Motor neuron (in vitro differentiated cells): ENCODE measurements at regions not wholly inside any gene's neighbourhood (a gene's known extent, or its start where the extent isn't known, plus 50 kb on each side); places are given as distances from the start of the nearest gene placed in this dataset.

Experiments
- ATAC-seq, 8 experiments: fragments of 200-7000 bp; cut with Tn5 transposase; replicated peaks in 6 of 8; 2 replicates each; pipeline ENCODE4 v1.8.0; 2021; ENCODE audit warnings: mild to moderate bottlenecking in 8 of 8, moderate library complexity in 8 of 8
- H3K27ac ChIP-seq, 2 donors: fragments of 250-450 bp; sonication (Bioruptor Pico); 2 replicates each; pipeline ENCODE4 v1.9.0; 2021; ENCODE audit warnings: antibody characterized with exemption in 2 of 2, mild to moderate bottlenecking in 2 of 2, moderate library complexity in 1 of 2
- H3K4me1 ChIP-seq, 2 donors: fragments of 250-450 bp; sonication (Bioruptor Pico); replicated peaks in 1 of 2; 2 replicates each; pipeline ENCODE4 v1.6.1; 2021; ENCODE audit warnings: antibody characterized with exemption in 2 of 2, mild to moderate bottlenecking in 2 of 2, moderate library complexity in 1 of 2
- H3K4me3 ChIP-seq, 5 donors: fragments of 250-450 bp; sonication (Bioruptor Pico); 2 replicates each; pipeline ENCODE4 v1.9.0; 2021; ENCODE audit warnings: antibody characterized with exemption in 5 of 5, mild to moderate bottlenecking in 5 of 5, moderate library complexity in 4 of 5
- WGBS, 10 experiments: fragments of 450-650 bp; shearing (Covaris generic); methylation state at CpG; one replicate each; pipeline ENCODE4 v1.0.0; 2022; 5-methylcytosine and 5-hydroxymethylcytosine counted together
- in situ Hi-C, 9 experiments: fragments of 400-800 bp; cut with MboI; loops; one replicate each; pipeline ENCODE4 v1.15.0; 2021; ENCODE audit warnings: low sequenced_read_pairs in 9 of 9, low pct_unique_long_range_greater_than_20kb in 2 of 9; ENCODE audit not compliant: unreplicated experiment in 9 of 9

GRCh38 chr13:59480396-59481259 lies 683.1 kb downstream of the DIAPH3 start:
- H3K4me3 ChIP-seq: no peak overlapping the region
- in situ Hi-C loops: no loop called here
- WGBS, 10 experiments: 6 to 100% (median 62%) methylated on average over 2 to 6 of the region's 7 CpGs
- H3K27ac ChIP-seq: peak overlapping the region in 1 of 2 donors; percentile 49
- ATAC-seq: peak in 5 of 8 experiments; percentile 27 to 75 (median 62)
- H3K4me1 ChIP-seq: peaks cover 0 to 25% of the 10 kb centered on the region in 2 donors

- WGBS, 10 experiments: 0 to 52% (median 28%) methylated on average over 2 to 5 of the region's 5 CpGs; no CpG with 5 or more reads in 2 of the 10 experiments
- Histone ChIP-seq H3K27ac (no peak overlapping the region), H3K4me3 (no peak overlapping the region), H3K4me1 (peaks cover 0 to 25% of the 10 kb centered on the region in 2 donors)
- in situ Hi-C loops: no loop called here
- no peak for ATAC-seq
Measured at GRCh38 chr13:59483501-59484145, 680.1 kb downstream of the DIAPH3 start.

- 4 to 100% (median 90%) methylated on average over 1 to 3 of the region's 3 CpGs for WGBS, 10 experiments
- no peak for ATAC-seq
- in situ Hi-C loops: no loop called here
- H3K27ac ChIP-seq: no peak overlapping the region
- no peaks in the 10 kb centered on the region for H3K4me1 ChIP-seq
- H3K4me3 ChIP-seq: no peak overlapping the region
Measured at GRCh38 chr13:59487883-59488282, 675.8 kb downstream of the DIAPH3 start.

DNA sequence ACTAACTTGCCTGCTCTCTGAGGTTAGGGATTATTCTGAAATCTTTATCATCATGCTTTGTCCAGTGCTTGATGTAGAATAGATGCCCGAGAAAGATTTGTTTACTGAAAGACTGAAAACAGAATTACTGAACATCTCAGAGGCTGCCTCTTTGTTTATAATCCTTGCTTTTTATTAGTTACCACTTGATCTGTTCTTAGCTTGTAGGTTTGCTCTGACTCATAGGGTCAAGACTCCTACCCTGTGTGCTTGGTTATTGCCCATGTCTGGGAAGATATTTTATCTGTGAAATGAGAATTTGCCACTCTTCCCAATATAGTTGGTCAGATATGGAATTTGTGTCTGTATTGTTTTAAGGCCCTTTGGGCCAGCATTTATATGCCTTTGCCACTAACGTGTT lies 675.3 kb downstream of the DIAPH3 start:
- in situ Hi-C loops: no loop called here
- H3K4me1 ChIP-seq: no peaks in the 10 kb centered on the region

DNA sequence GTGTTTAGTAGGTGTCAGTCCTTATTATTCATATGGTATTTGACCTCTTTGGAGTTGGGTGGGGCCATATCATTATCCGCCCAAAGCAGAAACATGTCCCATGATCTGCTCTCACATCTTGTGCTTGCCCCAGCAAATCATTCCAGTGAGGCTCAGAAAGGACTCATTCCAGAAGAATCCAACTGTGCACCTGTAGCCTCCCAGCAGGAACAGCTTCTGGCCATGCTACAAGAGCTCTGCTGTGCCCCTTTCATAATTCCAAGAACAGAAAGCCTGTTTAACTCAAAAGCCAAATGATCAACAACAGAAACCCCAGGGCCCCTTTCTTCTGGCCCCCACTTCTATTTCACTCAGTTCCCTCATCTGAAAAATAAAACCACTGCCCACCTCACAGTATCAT lies 673.1 kb downstream of the DIAPH3 start:
- H3K4me1 ChIP-seq: peaks cover 10 to 11% of the 10 kb centered on the region in 2 donors
- H3K4me3 ChIP-seq: no peak overlapping the region
- in situ Hi-C loops: no loop called here
- ATAC-seq: no peak
- H3K27ac ChIP-seq: no peak overlapping the region
- 0 to 100% (median 71%) methylated on average over 1 of the region's 1 CpG; no CpG with 5 or more reads in 7 of the 10 experiments for WGBS, 10 experiments

More for the DNA sequence above, 675.3 kb downstream of the DIAPH3 start:
- WGBS, 10 experiments: 0 to 92% (median 73%) methylated on average over 1 to 2 of the region's 2 CpGs; no CpG with 5 or more reads in 1 of the 10 experiments
- H3K27ac ChIP-seq: no peak overlapping the region
- no peak overlapping the region for H3K4me3 ChIP-seq
- no peak for ATAC-seq

GRCh38 chr13:59492030-59492636 lies 671.6 kb downstream of the DIAPH3 start:
- no peak for ATAC-seq
- Histone ChIP-seq H3K27ac (no peak overlapping the region), H3K4me1 (peaks cover 19 to 22% of the 10 kb centered on the region in 2 donors), H3K4me3 (no peak overlapping the region)
- 30 to 100% (median 76%) methylated on average over 1 to 2 of the region's 2 CpGs; no CpG with 5 or more reads in 2 of the 10 experiments for WGBS, 10 experiments
- in situ Hi-C loops: no loop called here

GRCh38 chr13:59493436-59493965 lies 670.2 kb downstream of the DIAPH3 start:
- in situ Hi-C loops: no loop called here
- no peak for ATAC-seq

DNA sequence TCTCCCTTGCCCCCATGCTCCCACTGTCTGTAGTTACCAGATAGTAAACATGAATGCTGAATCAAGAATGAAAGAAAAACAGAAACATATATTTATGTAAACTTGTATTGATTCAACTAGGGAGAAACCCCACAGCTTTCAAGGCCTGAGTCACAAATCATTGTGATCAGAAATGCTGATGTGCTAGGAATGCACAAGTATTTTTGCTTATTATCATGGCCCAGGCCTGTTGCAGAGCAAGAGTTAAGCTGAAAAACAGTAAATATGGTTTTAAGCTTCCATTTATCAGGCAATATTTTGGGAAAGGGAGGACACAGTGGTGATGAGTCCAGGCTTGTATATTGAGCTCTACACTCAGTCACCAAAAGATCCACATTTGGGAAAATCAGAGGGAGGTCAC lies 669.6 kb downstream of the DIAPH3 start:
- in situ Hi-C loops: no loop called here
- H3K27ac ChIP-seq: no peak overlapping the region
- peak in 2 of 8 experiments; percentile 17 to 40 for ATAC-seq

More at GRCh38 chr13:59493436-59493965, 670.2 kb downstream of the DIAPH3 start:
- 0 to 100% (median 92%) methylated on average over 1 of the region's 1 CpG; no CpG with 5 or more reads in 5 of the 10 experiments for WGBS, 10 experiments
- Histone ChIP-seq H3K27ac (no peak overlapping the region), H3K4me3 (no peak overlapping the region), H3K4me1 (peaks cover 19 to 22% of the 10 kb centered on the region in 2 donors)

GRCh38 chr13:59494560-59494970 lies 669.2 kb downstream of the DIAPH3 start:
- 0 to 93% (median 80%) methylated on average over 1 to 4 of the region's 4 CpGs; no CpG with 5 or more reads in 1 of the 10 experiments for WGBS, 10 experiments
- Histone ChIP-seq H3K4me3 (no peak overlapping the region), H3K27ac (no peak overlapping the region), H3K4me1 (peaks cover 19 to 22% of the 10 kb centered on the region in 2 donors)
- no peak for ATAC-seq
- in situ Hi-C loops: no loop called here

More for the DNA sequence above, 669.6 kb downstream of the DIAPH3 start:
- Histone ChIP-seq H3K4me1 (peaks cover 19 to 22% of the 10 kb centered on the region in 2 donors), H3K4me3 (no peak overlapping the region)

- WGBS, 10 experiments: 4 to 100% (median 67%) methylated on average over 1 to 4 of the region's 4 CpGs
- in situ Hi-C loops: no loop called here
- ATAC-seq: peak in 3 of 8 experiments; percentile 29 to 39 (median 31)
- Histone ChIP-seq H3K4me1 (peaks cover 19 to 22% of the 10 kb centered on the region in 2 donors), H3K27ac (no peak overlapping the region), H3K4me3 (no peak overlapping the region)
Measured at GRCh38 chr13:59495299-59495698, 668.4 kb downstream of the DIAPH3 start.

GRCh38 chr13:59495936-59496512 lies 667.7 kb downstream of the DIAPH3 start:
- in situ Hi-C loops: no loop called here
- Histone ChIP-seq H3K4me3 (no peak overlapping the region), H3K27ac (no peak overlapping the region), H3K4me1 (peaks cover 19 to 22% of the 10 kb centered on the region in 2 donors)
- ATAC-seq: peak in 4 of 8 experiments; percentile 48 to 86 (median 76)
- WGBS, 10 experiments: 25 to 100% (median 66%) methylated on average over 1 to 7 of the region's 7 CpGs; no CpG with 5 or more reads in 1 of the 10 experiments

GRCh38 chr13:59497621-59498247 lies 666.0 kb downstream of the DIAPH3 start:
- no peak overlapping the region for H3K4me3 ChIP-seq
- 6 to 100% (median 91%) methylated on average over 1 to 4 of the region's 4 CpGs for WGBS, 10 experiments
- H3K27ac ChIP-seq: no peak overlapping the region
- in situ Hi-C loops: no loop called here
- peak in 3 of 8 experiments; percentile 81 to 92 (median 87) for ATAC-seq
- peaks cover 19 to 22% of the 10 kb centered on the region in 2 donors for H3K4me1 ChIP-seq
